Right lung (tissue), 2 donors: ENCODE measurements at regions not wholly inside any gene's neighbourhood (a gene's known extent, or its start where the extent isn't known, plus 50 kb on each side); places are given as distances from the start of the nearest gene placed in this dataset.

Experiments
- DNase-seq, 2 donors: peaks; one replicate each; pipeline ENCODE4 v3.0.0-alpha.2; 2013

- DNase-seq = no peak
These were observed 155.4 kb downstream of the PRDM6 start for GRCh38 chr5:123244458-123244857.
